ENCODE measurements at regions not wholly inside any gene's neighbourhood (a gene's known extent, or its start where the extent isn't known, plus 50 kb on each side); places are given as distances from the start of the nearest gene placed in this dataset.

DNA sequence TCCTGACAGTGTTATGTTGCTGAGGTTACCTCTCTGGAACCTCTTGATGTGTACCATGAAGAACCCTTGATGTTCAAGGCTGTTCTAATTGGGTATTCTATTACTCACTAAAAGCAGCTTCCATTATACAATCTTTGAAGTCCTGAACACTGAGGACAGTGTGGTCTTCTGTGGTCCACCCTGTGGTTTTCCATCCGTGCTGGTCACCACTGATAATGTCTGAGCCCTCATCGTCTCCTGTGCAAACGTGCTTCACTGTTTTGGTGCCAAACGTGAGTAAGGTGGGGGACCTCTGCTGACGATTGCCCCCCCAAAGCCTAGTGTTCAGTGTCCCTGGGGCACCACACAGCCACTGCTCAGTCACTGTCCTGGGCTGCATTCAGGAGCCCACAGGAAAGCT lies 259.7 kb upstream of the ANKRD55 start:
- no peak overlapping the region for H2AFZ ChIP-seq (ENCODE audit: low read length)
- no peak overlapping the region for H3K56ac ChIP-seq (ENCODE audit: insufficient read length, low read depth, low read length)
- no peaks in the 10 kb centered on the region for H3K79me1 ChIP-seq (ENCODE audit: insufficient read depth, low read depth, low read length, poor library complexity, severe bottlenecking)
- H3K23me2 ChIP-seq (ENCODE audit: insufficient read length, low read depth, low read length, poor library complexity, severe bottlenecking), result no peaks in the 10 kb centered on the region
- no CpG with 5 or more reads among the region's 5 CpGs for WGBS (ENCODE audit: extremely low coverage, insufficient read length, low lambda C conversion rate)
- no peak overlapping the region for H3K18ac ChIP-seq (ENCODE audit: insufficient read length, low read depth, low read length)
- no peaks in the 10 kb centered on the region for H3K9me3 ChIP-seq (ENCODE audit: control insufficient read depth, low read depth, low read length)
- Mint-ChIP-seq H3K9me3 (peaks cover 7 to 9% of the 10 kb centered on the region in 2 experiments), H3K27ac (no peak overlapping the region), H3K4me3 (no peak overlapping the region), H3K36me3 (ENCODE audit: insufficient read depth in 1 of 3, low read depth in 3 of 3) (peaks cover 0 to 8% (median 6%) of the 10 kb centered on the region in 3 experiments; a peak in 6 of 7 replicates), H3K27me3 (ENCODE audit: low read depth) (peaks cover 2% of the 10 kb centered on the region; the same call in 1 of the 2 replicates), H3K4me1 (peaks cover 10 to 12% of the 10 kb centered on the region in 2 experiments)
- no peak overlapping the region for H3T11ph ChIP-seq (ENCODE audit: low read length)
- no peak overlapping the region for H2BK20ac ChIP-seq (ENCODE audit: low read depth, low read length, poor library complexity, severe bottlenecking)
- no peak overlapping the region for H3K9ac ChIP-seq (ENCODE audit: extremely low read depth, insufficient read length, low read length)
- no peak overlapping the region for H3K4ac ChIP-seq (ENCODE audit: low read depth, low read length)
- no peak for DNase-seq
- H3K4me1 ChIP-seq (ENCODE audit: insufficient read depth, low read length), result no peaks in the 10 kb centered on the region; the same call in 1 of the 2 replicates
- H3K27ac ChIP-seq (ENCODE audit: insufficient read length, low read depth, low read length), result no peak overlapping the region
- no peak overlapping the region for H4K5ac ChIP-seq (ENCODE audit: insufficient read length, low read depth, low read length)
- H3K14ac ChIP-seq (ENCODE audit: insufficient read depth, low read length), result no peak overlapping the region
- no peak overlapping the region for H3K4me2 ChIP-seq (ENCODE audit: insufficient read depth, insufficient read length, low read length)
- no peak overlapping the region for H3K23ac ChIP-seq (ENCODE audit: insufficient read length, low read depth, low read length)
- H2AK5ac ChIP-seq (ENCODE audit: insufficient read length, low read length), result no peak overlapping the region
- H2BK12ac ChIP-seq (ENCODE audit: insufficient read length, low read depth, low read length), result no peak overlapping the region
- H4K20me1 ChIP-seq (ENCODE audit: control insufficient read depth, insufficient read depth, insufficient read length), result no peaks in the 10 kb centered on the region
- no peak overlapping the region for H2BK120ac ChIP-seq (ENCODE audit: low read depth, low read length, poor library complexity, severe bottlenecking)
- H2BK15ac ChIP-seq (ENCODE audit: low read depth, low read length), result no peak overlapping the region
- no peak overlapping the region for H4K8ac ChIP-seq (replicated peaks; ENCODE audit: insufficient read length, low read depth, low read length)
- no peak overlapping the region for H2BK5ac ChIP-seq (ENCODE audit: insufficient read length, low read length)
- H4K91ac ChIP-seq (ENCODE audit: insufficient read length, low read depth, low read length), result no peak overlapping the region
- H3K27me3 ChIP-seq (ENCODE audit: insufficient read depth, low read length), result no peaks in the 10 kb centered on the region
- H3K79me2 ChIP-seq (ENCODE audit: insufficient read depth, low read length), result no peaks in the 10 kb centered on the region
- TF ChIP-seq, protein P1, sequence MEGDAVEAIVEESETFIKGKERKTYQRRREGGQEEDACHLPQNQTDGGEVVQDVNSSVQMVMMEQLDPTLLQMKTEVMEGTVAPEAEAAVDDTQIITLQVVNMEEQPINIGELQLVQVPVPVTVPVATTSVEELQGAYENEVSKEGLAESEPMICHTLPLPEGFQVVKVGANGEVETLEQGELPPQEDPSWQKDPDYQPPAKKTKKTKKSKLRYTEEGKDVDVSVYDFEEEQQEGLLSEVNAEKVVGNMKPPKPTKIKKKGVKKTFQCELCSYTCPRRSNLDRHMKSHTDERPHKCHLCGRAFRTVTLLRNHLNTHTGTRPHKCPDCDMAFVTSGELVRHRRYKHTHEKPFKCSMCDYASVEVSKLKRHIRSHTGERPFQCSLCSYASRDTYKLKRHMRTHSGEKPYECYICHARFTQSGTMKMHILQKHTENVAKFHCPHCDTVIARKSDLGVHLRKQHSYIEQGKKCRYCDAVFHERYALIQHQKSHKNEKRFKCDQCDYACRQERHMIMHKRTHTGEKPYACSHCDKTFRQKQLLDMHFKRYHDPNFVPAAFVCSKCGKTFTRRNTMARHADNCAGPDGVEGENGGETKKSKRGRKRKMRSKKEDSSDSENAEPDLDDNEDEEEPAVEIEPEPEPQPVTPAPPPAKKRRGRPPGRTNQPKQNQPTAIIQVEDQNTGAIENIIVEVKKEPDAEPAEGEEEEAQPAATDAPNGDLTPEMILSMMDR (conservative IDR thresholded peaks at IDR 0.05), result no peak

All from H9 (cell line).